Stimulated activated naive CD8-positive, alpha-beta T cell treated with anti-CD3 and anti-CD28 coated beads, Interleukin-15, amount 100 ng/mL, for 72 hours (primary cell): ENCODE measurements at regions not wholly inside any gene's neighbourhood (a gene's known extent, or its start where the extent isn't known, plus 50 kb on each side); places are given as distances from the start of the nearest gene placed in this dataset.

Source experiments
- ATAC-seq: fragments of 150-1000 bp; cut with Tn5 transposase; 2 replicates; pipeline ENCODE4 v1.10.0; 2021; ENCODE audit warnings: mild to moderate bottlenecking, moderate library complexity
- DNase-seq, 2 donors: peaks; one replicate each; pipeline ENCODE4 v3.0.0; 2021 to 2022
- H3K27ac Mint-ChIP-seq, 2 donors: one replicate each; pipeline ENCODE4 v1.8.0; 2022; ENCODE audit warnings: mild to moderate bottlenecking in 2 of 2, mixed read lengths in 2 of 2, moderate library complexity in 2 of 2
- H3K27me3 Mint-ChIP-seq: one replicate; pipeline ENCODE4 v1.8.0; 2022; ENCODE audit warnings: mixed read lengths
- H3K4me1 Mint-ChIP-seq: one replicate; pipeline ENCODE4 v1.8.0; 2022; ENCODE audit warnings: mild to moderate bottlenecking, mixed read lengths
- H3K4me3 Mint-ChIP-seq, 2 donors: one replicate each; pipeline ENCODE4 v1.8.0; 2022; ENCODE audit warnings: mild to moderate bottlenecking in 2 of 2, mixed read lengths in 2 of 2, moderate library complexity in 1 of 2
- H3K9me3 Mint-ChIP-seq, 2 donors: one replicate each; pipeline ENCODE4 v1.8.0; 2022; ENCODE audit warnings: mixed read lengths in 2 of 2

DNA sequence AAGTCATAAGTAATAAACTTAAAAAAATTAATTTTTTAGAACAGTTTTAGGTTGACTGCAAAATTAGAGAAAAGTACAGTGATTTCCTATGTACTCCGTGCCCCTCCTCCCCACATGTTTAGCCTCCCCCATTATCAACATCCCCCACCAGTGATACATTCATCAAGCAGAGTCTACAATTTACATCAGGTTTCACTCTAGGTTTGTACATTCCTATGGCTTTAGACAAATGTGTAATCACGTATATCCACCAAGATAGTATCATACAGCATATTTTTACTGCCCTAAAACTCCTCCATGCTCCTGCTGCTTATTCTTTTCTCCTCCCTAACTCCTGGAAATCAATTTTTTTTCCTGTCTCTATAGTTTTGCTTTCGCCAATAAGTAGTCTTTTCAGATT is 438.7 kb downstream of the LRFN5 start:
- no peak overlapping the region for H3K27ac Mint-ChIP-seq
- H3K9me3 Mint-ChIP-seq = no peaks in the 10 kb centered on the region
- DNase-seq (no peak), ATAC-seq (no peak)
- no peaks in the 10 kb centered on the region for H3K27me3 Mint-ChIP-seq
- H3K4me1 Mint-ChIP-seq = no peaks in the 10 kb centered on the region
- H3K4me3 Mint-ChIP-seq = no peak overlapping the region

DNA sequence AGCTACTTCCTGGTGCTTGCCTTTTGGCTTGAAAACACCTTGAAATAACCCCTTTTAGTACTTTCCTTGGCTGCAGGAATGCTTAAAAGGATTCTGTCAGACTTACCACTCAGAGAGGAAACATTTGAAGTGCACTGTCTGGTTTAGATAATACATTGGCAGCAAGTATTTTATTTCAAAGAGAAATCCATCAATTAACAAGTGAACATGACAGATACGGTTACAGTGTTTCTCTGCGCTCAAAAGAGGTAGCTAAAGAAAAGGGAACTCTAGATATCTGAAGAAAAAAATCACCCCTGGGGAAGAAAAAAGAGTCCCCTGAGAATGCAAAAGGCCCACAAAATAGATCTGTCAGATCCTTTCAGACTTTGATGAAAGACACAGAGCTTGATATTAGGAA is 421.9 kb downstream of the LRFN5 start:
- H3K27me3 Mint-ChIP-seq = no peaks in the 10 kb centered on the region
- peaks cover 10 to 11% of the 10 kb centered on the region in 2 donors for H3K9me3 Mint-ChIP-seq
- ATAC-seq (no peak), DNase-seq (no peak)
- H3K27ac Mint-ChIP-seq = no peak overlapping the region
- no peak overlapping the region for H3K4me3 Mint-ChIP-seq
- no peaks in the 10 kb centered on the region for H3K4me1 Mint-ChIP-seq

DNA sequence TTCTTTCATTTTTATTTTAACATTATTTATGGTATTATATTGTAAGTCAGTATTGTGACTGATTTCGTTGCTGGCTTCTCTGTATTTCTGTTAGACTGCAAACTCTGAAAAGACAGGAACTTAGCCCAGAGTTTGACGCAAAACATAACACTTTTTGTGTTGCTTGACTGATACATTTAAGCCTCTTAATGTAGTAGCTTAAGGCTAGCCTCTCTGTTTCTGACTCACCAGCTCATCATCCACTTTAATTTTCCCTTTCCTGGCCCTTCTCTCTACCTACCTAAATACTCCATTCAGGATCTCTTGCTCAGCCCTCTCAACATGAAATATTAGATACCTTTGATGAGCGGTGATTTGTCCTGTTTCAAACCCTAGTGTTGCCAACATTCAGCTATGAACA is 420.6 kb downstream of the LRFN5 start:
- Mint-ChIP-seq H3K4me1 (no peaks in the 10 kb centered on the region), H3K27me3 (no peaks in the 10 kb centered on the region), H3K4me3 (no peak overlapping the region), H3K27ac (no peak overlapping the region), H3K9me3 (peaks cover 10 to 11% of the 10 kb centered on the region in 2 donors)
- ATAC-seq (no peak), DNase-seq (no peak)

DNA sequence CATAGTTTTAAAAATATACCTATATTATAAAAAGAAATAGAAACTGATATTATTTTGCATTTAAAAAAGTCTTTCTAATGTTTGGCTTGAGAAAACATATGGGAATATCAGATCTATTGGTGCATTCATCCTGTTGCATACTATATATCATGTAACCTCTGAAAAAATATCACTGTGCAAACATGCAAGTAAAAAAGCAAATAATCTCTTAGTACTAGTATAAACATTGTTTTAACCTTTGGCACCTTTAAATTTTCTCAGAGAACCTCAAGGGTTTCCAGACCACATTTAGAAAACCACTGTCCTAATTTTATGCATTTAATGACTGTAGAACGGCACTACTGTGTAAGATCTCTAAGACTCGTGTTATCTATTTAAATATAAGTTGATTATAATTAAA is 416.8 kb downstream of the LRFN5 start:
- no peaks in the 10 kb centered on the region for H3K27me3 Mint-ChIP-seq
- H3K9me3 Mint-ChIP-seq = peaks cover 11 to 20% of the 10 kb centered on the region in 2 donors
- no peaks in the 10 kb centered on the region for H3K4me1 Mint-ChIP-seq
- H3K4me3 Mint-ChIP-seq = no peak overlapping the region
- DNase-seq (no peak), ATAC-seq (no peak)
- H3K27ac Mint-ChIP-seq = no peak overlapping the region

DNA sequence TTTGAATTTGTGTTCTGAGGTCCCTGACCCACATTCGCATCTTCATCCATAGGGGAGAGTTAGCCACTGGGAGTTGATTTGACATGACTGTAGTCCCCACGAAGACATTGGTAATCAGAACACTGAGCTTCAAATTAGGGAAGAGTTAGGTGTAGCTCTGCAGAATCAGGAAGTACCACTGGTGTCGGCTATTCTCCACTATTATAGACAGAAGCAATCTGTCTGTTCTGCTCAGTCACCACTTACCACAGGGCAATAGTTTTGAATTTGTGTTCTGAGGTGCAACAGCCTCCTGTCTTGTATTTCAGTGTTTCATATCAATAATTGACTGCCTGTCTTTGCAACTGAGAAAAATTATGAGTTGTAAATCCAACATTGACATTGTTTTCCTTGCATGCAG is 407.6 kb downstream of the LRFN5 start:
- H3K4me1 Mint-ChIP-seq = no peaks in the 10 kb centered on the region
- no peak overlapping the region for H3K27ac Mint-ChIP-seq
- no peaks in the 10 kb centered on the region for H3K27me3 Mint-ChIP-seq
- H3K9me3 Mint-ChIP-seq = peaks cover 0 to 14% of the 10 kb centered on the region in 2 donors
- H3K4me3 Mint-ChIP-seq = no peak overlapping the region
- DNase-seq (no peak), ATAC-seq (no peak)

DNA sequence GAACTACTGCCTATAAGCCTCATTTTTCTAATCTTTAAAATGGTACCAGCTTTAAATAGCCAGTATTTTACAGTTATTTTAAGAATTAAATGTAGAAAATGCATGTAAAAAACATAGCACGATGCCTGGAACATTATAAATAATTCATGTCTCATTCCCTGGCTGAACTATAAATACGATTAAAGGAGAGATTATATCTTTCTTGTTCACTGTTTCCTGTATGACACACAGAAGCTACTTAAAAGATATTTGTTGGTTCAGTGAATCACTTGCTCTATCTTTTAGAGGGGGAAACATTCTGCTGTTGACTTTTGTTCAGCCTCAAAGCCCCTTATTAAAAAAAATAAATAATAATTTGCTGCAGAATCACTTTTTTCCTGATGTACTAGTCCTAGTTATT is 406.9 kb downstream of the LRFN5 start:
- no peak overlapping the region for H3K27ac Mint-ChIP-seq
- H3K9me3 Mint-ChIP-seq = peaks cover 0 to 8% of the 10 kb centered on the region in 2 donors
- H3K27me3 Mint-ChIP-seq = no peaks in the 10 kb centered on the region
- ATAC-seq = no peak
- H3K4me3 Mint-ChIP-seq = no peak overlapping the region
- DNase-seq = no peak
- H3K4me1 Mint-ChIP-seq = no peaks in the 10 kb centered on the region

DNA sequence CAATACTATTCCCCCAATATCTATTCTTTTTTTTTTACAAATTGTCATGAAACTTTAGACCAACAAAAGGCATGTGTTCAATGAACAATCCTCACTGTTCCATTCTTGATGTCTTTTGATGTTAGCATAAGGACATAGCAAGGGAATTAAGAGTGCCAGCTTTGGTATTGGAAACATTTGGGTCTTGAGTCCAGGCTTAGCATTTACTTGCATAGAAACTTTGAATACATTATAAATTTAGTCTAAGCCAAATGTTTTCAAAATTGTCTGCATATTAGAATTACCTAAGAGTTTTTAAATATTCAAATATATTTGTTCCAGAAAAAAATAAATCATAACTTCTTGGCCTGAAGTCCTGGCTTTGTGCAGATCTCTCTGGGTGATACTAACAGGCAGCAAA is 406.5 kb downstream of the LRFN5 start:
- no peaks in the 10 kb centered on the region for H3K4me1 Mint-ChIP-seq
- ATAC-seq (no peak), DNase-seq (no peak)
- peaks cover 0 to 8% of the 10 kb centered on the region in 2 donors for H3K9me3 Mint-ChIP-seq
- H3K27me3 Mint-ChIP-seq = no peaks in the 10 kb centered on the region
- H3K27ac Mint-ChIP-seq = no peak overlapping the region
- no peak overlapping the region for H3K4me3 Mint-ChIP-seq

DNA sequence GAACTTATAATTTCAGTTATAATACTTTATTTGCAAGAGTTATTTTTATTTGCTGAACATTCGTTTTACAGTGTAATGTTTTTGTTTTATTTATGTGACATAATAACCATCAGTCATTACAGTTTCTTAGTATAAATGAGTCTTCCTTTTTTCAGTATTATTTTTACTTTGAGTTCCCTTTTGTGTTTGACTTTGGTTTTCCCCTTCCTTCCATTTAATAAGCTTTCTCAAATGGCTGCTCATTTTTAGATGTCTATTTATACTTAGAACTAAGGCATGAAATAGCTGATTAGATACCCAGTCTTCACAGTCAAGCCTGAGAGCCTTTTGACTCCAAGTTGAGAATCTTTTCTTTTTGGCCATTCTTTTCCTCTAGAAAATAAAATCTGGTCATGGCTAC is 404.5 kb downstream of the LRFN5 start:
- no peak overlapping the region for H3K27ac Mint-ChIP-seq
- no peaks in the 10 kb centered on the region for H3K4me1 Mint-ChIP-seq
- peaks cover 0 to 8% of the 10 kb centered on the region in 2 donors for H3K9me3 Mint-ChIP-seq
- DNase-seq = no peak
- no peak overlapping the region for H3K4me3 Mint-ChIP-seq
- no peaks in the 10 kb centered on the region for H3K27me3 Mint-ChIP-seq
- ATAC-seq = no peak

DNA sequence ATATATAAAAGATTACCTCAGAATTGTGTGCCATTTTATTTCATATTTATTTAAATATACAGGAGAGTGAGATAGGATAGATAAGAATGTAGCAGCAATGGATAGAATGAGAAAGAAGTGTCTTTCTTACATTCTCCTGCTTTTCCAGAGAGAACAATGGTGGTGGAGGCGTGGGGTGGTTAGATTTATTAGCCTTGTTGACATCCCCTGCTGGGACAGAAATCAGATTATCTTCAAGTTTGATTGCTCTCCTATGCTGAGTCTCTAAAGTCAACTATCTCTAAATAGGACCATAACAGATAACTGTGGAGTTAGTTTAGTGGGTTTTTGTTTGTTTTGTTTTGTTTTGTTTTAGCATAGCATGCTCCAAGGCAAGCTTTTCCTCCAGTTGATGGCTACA is 397.6 kb downstream of the LRFN5 start:
- DNase-seq (no peak), ATAC-seq (no peak)
- no peaks in the 10 kb centered on the region for H3K27me3 Mint-ChIP-seq
- no peaks in the 10 kb centered on the region for H3K9me3 Mint-ChIP-seq
- H3K4me1 Mint-ChIP-seq = no peaks in the 10 kb centered on the region
- H3K27ac Mint-ChIP-seq = no peak overlapping the region
- no peak overlapping the region for H3K4me3 Mint-ChIP-seq

DNA sequence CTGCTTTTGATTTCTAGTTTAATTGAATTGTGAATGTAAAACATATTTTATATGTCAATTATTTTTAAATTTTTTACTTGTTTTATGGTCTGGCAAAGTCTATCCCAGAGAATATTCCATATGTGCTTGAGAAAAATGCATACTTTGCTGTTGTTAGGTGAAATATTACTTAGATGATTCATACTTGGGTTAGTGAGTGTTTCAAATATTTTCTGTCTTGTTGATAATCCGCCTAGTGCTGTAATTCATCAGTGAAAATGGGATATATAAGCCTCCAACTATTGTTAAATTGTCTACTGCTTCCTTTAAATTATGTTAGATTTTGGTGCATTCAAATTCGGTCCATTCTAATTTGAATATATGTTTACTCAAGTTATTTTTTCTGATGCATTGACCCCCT is 395.5 kb downstream of the LRFN5 start:
- ATAC-seq (no peak), DNase-seq (no peak)
- H3K27me3 Mint-ChIP-seq = no peaks in the 10 kb centered on the region
- H3K4me3 Mint-ChIP-seq = no peak overlapping the region
- no peaks in the 10 kb centered on the region for H3K4me1 Mint-ChIP-seq
- H3K27ac Mint-ChIP-seq = no peak overlapping the region
- H3K9me3 Mint-ChIP-seq = no peaks in the 10 kb centered on the region

DNA sequence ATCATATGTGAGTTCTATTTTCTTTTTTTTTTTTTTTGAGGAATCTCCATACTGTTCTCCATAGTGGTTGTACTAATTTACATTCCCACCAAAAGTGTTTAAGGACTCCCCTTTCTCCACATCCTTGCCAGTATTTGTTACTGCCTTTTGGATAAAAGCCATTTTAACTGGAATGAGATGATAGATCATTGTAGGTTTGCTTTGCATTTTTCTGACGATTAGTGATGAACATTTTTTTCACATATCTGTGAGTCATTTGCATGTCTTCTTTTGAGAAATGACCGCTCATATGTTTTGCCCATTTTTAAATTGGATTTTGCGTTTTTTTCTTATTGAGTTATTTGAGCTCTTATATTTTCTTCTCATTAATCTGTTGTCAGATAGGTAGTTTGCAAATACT is 394.8 kb downstream of the LRFN5 start:
- Mint-ChIP-seq H3K27me3 (no peaks in the 10 kb centered on the region), H3K27ac (no peak overlapping the region), H3K4me3 (no peak overlapping the region), H3K4me1 (no peaks in the 10 kb centered on the region), H3K9me3 (no peaks in the 10 kb centered on the region)
- ATAC-seq = no peak
- no peak for DNase-seq

DNA sequence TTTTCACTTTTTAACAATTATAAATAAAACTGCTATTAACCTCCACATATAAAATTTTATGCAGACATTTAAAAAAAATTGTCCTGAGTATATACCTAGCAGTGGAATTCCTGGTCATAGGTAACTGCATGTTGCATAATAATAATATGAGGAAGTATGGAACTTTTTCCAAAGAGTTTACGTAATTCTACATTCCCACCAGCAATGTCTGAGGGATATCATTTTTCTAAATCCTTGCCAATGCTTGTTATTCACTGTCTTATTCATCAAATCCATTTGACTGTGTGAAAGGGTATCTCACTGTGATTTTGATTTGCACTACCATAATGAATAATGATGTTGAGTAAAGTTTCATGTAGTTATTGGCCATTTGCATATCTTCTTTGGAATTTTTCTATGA is 393.8 kb downstream of the LRFN5 start:
- DNase-seq (no peak), ATAC-seq (no peak)
- no peak overlapping the region for H3K4me3 Mint-ChIP-seq
- no peaks in the 10 kb centered on the region for H3K27me3 Mint-ChIP-seq
- H3K4me1 Mint-ChIP-seq = no peaks in the 10 kb centered on the region
- H3K9me3 Mint-ChIP-seq = no peaks in the 10 kb centered on the region
- H3K27ac Mint-ChIP-seq = no peak overlapping the region

DNA sequence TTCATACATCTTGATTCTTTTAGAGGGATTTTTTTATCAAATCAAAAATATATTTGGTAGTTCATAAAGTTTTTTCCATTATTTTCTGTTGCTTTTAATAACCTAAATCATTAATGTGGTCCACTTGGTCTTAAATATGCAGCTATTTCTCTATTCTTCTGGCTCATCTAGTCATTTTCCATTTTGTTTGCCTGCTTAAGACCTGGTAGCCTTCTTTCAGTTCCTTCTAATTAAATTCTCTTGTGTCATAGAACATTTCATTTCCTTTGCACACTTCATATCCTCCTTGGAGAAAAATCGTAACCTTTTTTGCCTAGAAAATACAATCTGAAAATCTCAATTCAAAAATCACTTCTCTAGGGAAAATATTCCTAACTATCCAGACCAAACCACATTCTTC is 387.0 kb downstream of the LRFN5 start:
- DNase-seq (no peak), ATAC-seq (no peak)
- Mint-ChIP-seq H3K9me3 (peaks cover 0 to 6% of the 10 kb centered on the region in 2 donors), H3K4me1 (no peaks in the 10 kb centered on the region), H3K4me3 (no peak overlapping the region), H3K27me3 (no peaks in the 10 kb centered on the region), H3K27ac (no peak overlapping the region)

DNA sequence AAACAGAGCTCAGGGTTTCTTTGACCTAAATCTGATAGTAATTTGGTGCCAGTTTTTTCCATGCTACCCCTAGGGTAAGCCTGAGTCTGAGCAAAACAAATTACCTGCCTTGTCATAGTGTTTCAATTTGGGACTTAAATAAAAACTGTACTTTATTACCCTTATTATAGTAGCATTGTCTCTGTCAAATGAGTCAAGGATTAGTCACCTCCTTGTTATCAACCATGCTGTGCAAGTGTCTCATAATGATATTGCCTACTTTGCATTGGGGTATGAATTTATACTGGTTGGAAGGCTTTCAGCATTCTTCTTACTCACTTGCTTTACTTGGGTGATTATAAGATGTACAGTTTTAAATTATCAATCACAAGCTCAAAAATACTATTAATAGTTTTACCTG is 380.0 kb downstream of the LRFN5 start:
- H3K27ac Mint-ChIP-seq = no peak overlapping the region
- H3K4me1 Mint-ChIP-seq = no peaks in the 10 kb centered on the region
- DNase-seq = no peak
- H3K27me3 Mint-ChIP-seq = no peaks in the 10 kb centered on the region
- no peak overlapping the region for H3K4me3 Mint-ChIP-seq
- peaks cover 5 to 15% of the 10 kb centered on the region in 2 donors for H3K9me3 Mint-ChIP-seq
- no peak for ATAC-seq

DNA sequence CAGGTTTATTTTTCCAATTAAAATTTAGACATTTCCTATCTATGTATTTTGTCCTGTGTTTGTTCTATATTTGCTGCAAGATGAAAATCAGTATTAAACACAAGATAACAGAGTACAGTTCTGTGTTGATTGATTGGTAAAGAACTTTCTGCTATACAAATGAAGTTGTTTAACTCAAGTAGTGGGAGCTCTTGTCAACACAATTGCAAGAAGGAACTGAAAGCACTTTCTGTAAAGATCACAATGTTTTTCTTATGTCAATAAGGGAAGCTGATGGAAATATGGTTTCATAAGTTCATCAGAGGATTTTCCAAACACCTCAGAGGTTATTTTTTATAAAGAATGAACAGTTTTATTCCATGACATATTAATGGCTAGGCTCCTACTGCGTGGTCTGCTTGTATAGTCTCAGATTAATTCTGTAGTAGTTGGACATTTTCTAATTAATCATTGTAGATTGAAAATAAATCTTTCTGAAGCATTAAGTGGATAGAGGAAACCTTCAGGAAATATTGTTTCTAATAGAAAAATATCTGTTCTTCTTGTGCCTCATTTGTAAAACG is 379.5 kb downstream of the LRFN5 start:
- no peak for DNase-seq
- ATAC-seq = no peak
- Mint-ChIP-seq H3K4me1 (no peaks in the 10 kb centered on the region), H3K27ac (no peak overlapping the region), H3K9me3 (peaks cover 10 to 15% of the 10 kb centered on the region in 2 donors), H3K4me3 (no peak overlapping the region), H3K27me3 (no peaks in the 10 kb centered on the region)

DNA sequence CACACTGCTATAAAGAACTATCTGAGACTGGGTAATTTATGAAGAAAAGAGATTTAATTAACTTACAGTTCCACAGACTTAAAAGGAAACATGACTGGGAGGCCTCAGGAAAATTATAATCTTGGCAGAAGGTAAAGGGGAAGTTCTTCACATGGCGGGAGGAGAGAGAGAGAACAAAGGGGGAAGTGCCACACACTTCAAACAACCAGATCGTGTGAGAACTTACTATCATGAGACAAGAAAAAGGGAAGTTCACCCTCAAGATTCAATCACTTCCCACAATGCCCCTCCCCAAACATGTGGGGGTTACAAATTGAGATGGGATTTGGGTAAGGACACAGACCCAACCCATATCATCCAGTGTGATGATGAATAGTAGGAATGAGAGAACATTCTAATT is 366.5 kb downstream of the LRFN5 start:
- Mint-ChIP-seq H3K27me3 (no peaks in the 10 kb centered on the region), H3K4me3 (no peak overlapping the region), H3K9me3 (peaks cover 11 to 16% of the 10 kb centered on the region in 2 donors), H3K27ac (peak overlapping the region in 1 of 2 donors; percentile 44), H3K4me1 (no peaks in the 10 kb centered on the region)
- DNase-seq (no peak), ATAC-seq (no peak)

DNA sequence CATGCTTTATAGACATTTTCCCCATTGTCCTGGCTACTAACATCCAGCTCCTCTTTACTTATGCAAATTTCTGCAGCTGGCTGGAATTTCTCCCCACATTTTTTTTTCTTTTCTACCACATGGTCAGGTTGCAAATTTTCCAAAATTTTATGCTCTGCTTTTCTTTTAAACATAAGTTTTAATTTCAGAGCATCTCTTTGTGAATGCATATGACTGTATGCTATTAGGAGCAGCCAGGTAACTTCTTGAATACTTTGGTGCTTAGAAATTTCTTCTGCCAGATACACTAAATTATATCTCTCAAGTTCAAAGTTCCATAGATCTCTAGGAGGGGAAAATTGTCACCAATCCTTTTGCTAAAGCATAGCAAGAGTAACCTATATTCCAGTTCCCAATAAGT is 365.9 kb downstream of the LRFN5 start:
- Mint-ChIP-seq H3K4me3 (no peak overlapping the region), H3K9me3 (peaks cover 11 to 16% of the 10 kb centered on the region in 2 donors), H3K27me3 (no peaks in the 10 kb centered on the region), H3K4me1 (no peaks in the 10 kb centered on the region), H3K27ac (no peak overlapping the region)
- ATAC-seq (no peak), DNase-seq (no peak)
